SU-DHL-6 (cell line): ENCODE measurements at regions not wholly inside any gene's neighbourhood (a gene's known extent, or its start where the extent isn't known, plus 50 kb on each side); places are given as distances from the start of the nearest gene placed in this dataset.

Source experiments
- CTCF ChIP-seq: fragments of 200-600 bp; sonication (generic); IDR thresholded peaks from one replicate; pipeline ENCODE4 v1.5.1; 2017; ENCODE audit warnings: antibody characterized with exemption, mild to moderate bottlenecking, low read length, moderate library complexity; ENCODE audit not compliant: insufficient read depth, poor library complexity, severe bottlenecking
- EZH2phosphoT487 ChIP-seq: fragments of 200-600 bp; sonication (generic), shearing (Covaris generic); conservative IDR thresholded peaks from 2 replicates; pipeline ENCODE4 v1.6.1; 2018; ENCODE audit warnings: mild to moderate bottlenecking, antibody characterized with exemption, low read length, moderate library complexity, mixed read lengths

GRCh38 chr21:32946654-32947053, 79.1 kb upstream of the OLIG2 start:
- no peak for TF ChIP-seq CTCF
- TF ChIP-seq EZH2phosphoT487 = no peak
